Renal cortex interstitium (tissue), 11 donors: ENCODE measurements at regions not wholly inside any gene's neighbourhood (a gene's known extent, or its start where the extent isn't known, plus 50 kb on each side); places are given as distances from the start of the nearest gene placed in this dataset.
"Not testable (repeated sequence)": the region's sequence is repeated elsewhere in the genome, so short reads cannot be mapped to it uniquely, and the experiment has no call there.

Experiments
- DNase-seq, 11 donors: peaks; one replicate each; pipeline ENCODE4 v3.0.0-alpha.2; 2013; ENCODE audit warnings: low read depth in 9 of 11, low spot score in 4 of 11; ENCODE audit errors: extremely low read depth in 1 of 11

- DNase-seq, result not testable (repeated sequence)
Measured at GRCh38 chr16:16607401-16608082, 228.6 kb downstream of the NPIPA7 start.

- DNase-seq, result not testable (repeated sequence)
Measured at GRCh38 chr16:16609627-16610026, 230.7 kb downstream of the NPIPA7 start.

DNA sequence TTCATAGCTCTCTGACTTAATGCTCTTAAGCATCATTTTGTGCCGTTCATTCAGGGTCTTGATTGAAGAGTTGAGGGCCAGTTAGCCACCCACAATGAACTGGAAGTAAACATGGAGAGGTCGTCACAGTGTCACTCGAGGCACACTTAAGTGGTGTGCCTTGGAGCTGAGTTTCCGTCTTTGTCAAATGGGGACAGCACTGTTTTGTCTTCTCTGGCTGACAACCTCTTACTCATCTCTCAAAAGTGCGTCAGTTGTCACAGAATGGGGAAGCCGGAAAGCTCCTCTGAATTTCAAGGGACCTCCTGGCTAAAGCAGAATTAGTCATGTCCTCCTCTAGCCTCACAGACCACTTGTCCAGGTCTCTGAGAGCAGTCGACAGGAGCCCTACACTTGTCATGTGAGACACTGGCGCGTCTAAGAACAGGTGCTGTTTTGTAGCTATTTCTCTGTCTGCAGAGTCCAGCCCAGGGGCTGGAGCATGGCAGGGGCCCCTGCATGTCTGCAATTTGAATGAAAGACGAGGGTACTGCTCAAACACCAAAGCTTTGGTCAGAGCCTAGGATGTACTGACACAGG, 231.5 kb downstream of the NPIPA7 start:
- not testable (repeated sequence) for DNase-seq

DNA sequence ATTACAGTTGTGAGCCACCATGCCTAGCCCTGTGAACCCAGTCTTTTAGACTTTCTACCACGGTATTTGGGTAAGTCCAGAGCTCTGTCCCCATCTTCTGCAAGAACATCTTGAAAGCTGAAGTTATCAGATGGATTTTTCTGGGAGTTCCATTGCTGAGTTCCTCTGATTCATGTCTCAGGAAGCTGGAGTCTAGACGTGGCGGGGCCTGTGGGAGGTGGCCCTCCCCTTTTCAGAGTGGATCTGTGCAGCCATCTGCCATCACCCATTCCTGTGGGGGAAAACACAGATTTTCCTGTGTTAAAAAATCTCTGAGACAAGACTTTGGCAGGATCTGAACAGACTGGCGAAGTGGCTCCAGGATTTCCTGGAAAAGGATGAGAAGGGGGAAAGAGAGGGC, 234.3 kb downstream of the NPIPA7 start:
- not testable (repeated sequence) for DNase-seq

DNA sequence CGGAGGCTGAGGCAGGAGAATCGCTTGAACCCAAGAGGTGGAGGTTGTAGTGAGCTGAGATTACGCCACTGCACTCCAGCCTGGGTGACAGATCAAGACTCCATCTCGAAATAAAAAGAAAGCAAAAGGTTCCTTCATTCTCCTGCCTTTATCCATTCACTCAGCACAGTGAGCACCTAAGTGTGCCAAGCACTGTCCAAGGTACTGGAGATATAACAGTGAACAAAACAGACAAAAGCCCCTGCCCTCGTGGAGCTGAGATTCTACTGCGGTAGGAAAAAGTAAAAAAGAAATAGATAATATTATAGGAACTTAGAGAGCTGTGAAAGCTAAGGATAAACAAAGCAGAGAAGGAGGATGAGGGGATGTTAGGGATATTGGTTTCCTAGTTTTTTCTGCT, 235.5 kb downstream of the NPIPA7 start:
- not testable (repeated sequence) for DNase-seq

- not testable (repeated sequence) for DNase-seq
Measured at GRCh38 chr16:16618963-16619465, 240.1 kb downstream of the NPIPA7 start.

GRCh38 chr16:16624367-16624766, 245.4 kb downstream of the NPIPA7 start:
- DNase-seq, result not testable (repeated sequence)

DNA sequence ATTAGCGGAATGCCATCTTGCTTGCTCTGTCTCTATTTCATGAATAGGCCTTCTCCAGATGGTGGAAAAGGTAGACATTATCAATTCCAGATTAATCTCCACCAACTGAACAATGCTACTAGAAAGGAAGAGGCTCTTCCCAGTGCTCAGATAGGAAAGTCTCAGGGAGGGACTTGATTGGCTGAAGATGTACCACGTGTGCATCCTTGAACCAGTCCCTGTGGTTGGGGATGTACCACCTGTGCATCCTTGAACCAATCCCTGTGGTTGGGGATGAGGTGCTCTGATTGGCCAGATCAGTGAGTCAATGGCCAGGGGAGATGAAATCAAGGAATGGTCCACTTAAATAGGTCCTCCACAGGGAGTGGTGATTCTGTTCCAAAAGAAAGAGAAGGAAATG, 246.2 kb downstream of the NPIPA7 start:
- DNase-seq, result not testable (repeated sequence)

GRCh38 chr16:16627865-16628264, 248.9 kb downstream of the NPIPA7 start:
- not testable (repeated sequence) for DNase-seq

- not testable (repeated sequence) for DNase-seq
Measured at GRCh38 chr16:16638231-16638630, 259.3 kb downstream of the NPIPA7 start.

- DNase-seq, result not testable (repeated sequence)
Measured at GRCh38 chr16:16638714-16639113, 259.8 kb downstream of the NPIPA7 start.

DNA sequence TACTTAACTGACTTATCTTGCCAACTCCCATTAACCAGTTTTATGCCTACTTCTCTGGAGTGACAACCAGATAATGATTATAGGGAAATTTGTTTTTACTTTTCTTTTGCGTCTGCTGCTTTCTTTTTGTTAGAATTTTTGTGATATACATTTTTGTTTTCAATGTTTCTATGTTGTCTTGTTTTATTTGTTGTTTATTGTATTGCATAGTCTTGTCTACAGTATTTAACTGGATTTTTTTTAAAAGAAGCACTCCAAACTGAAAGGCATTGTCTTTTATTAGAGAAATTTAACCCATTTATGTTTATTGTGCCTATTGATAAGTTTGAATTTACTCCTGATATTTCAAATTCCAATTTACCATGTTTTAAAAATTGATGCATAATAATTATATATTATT, 264.9 kb downstream of the NPIPA7 start:
- DNase-seq, result not testable (repeated sequence)

DNA sequence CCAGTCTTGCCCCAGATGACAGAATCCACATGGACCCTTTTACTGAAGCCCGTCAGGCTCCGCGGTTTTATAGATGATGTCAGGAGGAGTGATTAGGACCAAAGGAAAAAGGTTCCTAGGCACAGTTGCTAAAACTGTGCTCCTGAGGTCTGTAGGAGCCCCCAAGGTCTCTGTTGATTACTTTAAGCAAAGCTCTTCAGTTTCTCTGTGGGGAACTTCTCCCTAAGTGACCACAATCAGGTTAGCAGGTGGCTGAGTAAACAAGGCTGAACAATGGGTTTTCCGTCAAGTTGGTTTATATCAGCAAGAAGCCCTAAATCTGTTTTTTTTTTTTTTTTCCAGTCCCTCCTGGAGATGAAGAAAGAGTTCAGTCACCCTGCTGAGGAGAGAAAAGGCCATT, 269.1 kb downstream of the NPIPA7 start:
- not testable (repeated sequence) for DNase-seq

- not testable (repeated sequence) for DNase-seq
Measured at GRCh38 chr16:16672180-16672812, 293.4 kb downstream of the NPIPA7 start.

DNA sequence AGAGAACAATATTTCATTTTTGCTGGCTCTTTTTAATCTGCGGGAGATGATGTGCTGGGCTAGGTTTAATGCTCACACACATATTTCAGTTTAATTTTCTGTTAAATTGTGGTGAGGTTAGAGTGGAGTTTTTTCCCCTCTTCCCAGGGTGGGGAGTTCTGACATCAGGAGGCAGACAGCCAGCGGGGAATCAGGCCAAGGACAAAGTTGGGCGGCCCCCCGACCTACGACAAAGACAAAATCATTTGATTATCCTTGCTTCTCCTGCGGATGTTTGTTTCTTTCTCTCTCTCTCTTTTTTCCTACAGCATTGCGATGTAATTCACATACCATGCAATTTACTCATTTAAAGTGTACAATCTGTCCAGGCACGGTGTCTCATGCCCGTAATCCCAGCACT, 295.9 kb downstream of the NPIPA7 start:
- not testable (repeated sequence) for DNase-seq

DNA sequence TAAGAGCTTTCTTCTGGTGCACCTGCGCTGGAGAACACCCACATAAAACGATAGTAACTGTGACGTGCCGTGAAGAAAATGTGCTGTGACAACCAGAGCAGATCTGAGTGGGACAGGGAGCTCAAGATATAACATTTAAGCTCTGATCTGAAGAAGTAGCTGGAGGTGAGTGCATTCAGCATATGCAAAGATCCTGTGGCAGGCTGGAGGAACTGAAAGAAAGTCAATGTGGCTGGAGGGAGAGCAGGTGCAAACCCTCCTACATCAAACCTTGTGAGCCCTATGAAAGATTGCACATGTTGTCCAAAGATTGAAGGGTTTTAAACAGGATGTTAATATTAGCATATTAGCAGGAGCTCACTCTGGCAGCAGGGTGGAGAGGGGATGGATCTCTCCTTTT, 342.9 kb downstream of the NPIPA7 start:
- DNase-seq, result not testable (repeated sequence)

DNA sequence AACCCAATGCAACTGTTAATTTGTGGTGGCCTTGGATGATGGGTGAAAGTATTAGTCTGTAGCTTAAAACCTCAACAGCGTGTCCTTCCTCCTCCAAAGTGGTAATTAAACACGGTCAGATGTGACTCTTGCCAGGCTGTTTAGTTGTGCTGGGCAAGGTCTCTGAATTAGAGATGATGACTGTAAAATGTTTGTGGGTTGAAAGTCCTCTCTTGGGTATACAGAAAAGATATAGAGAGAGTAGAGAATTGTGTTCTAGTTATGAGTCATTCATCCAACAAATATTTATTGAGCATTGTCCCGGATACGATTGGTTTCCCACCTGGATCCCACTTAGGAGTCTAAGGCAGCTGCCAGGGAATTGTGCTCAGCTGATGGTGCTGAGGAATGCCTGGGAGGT, 343.7 kb downstream of the NPIPA7 start:
- DNase-seq, result not testable (repeated sequence)

DNA sequence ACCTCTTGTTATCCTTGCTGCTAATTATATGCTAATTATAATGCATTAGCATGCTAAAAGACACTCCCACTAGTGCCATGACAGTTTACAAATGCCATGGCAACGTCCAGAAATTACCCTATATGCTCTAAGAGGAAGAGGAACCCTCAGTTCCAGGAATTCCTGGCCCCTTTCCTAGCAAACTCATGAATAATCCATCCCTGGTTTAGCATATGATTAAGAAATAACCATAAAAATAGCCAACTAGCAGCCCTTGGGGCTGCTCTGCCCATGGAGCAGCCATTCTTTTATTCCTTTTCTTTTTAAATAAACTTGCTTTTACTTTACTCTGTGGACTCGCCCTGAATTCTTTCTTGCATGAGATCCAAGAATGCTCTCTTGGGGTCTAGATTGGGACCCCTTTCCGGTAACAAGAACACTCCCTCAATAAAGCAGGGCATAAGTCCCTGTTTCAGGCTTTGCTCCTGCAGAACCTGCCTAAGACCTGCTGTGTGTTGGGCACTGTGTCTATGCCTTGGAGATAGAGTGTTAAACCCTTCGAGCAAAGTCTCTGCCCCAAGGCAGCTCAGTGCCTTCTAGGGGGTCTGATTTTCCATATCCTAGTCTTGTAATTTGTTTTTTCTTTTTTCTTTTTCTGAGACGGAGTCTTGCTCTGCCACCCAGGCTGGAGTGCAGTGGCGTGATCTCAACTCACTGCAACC, 345.0 kb downstream of the NPIPA7 start:
- not testable (repeated sequence) for DNase-seq

- DNase-seq, result not testable (repeated sequence)
Measured at GRCh38 chr16:16727048-16727447, 348.1 kb downstream of the NPIPA7 start.

DNA sequence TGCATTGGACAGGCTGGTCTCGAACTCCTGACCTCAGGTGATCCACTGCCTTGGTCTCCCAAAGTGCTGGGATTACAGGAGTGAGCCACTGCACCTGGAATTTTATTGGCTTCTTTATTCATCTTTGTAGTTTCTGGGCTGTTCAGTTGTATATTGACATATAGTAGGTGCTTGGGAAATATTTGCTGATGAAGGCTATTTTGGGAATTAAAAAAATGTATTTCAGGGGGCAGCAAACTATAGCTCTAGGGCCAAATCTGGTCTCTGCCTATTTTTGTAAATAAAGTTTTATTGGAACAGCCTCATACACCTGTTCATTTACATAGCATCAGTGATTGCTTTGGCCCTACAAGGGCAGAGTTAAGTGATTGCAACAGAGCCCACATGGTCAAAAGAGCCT, 363.6 kb downstream of the NPIPA7 start:
- not testable (repeated sequence) for DNase-seq
